GM19043 (cell line): ENCODE measurements at regions not wholly inside any gene's neighbourhood (a gene's known extent, or its start where the extent isn't known, plus 50 kb on each side); places are given as distances from the start of the nearest gene placed in this dataset.
"Not testable (repeated sequence)": the region's sequence is repeated elsewhere in the genome, so short reads cannot be mapped to it uniquely, and the experiment has no call there.

Experiments
- ATAC-seq: cut with Tn5 transposase; IDR thresholded peaks from one replicate; pipeline ENCODE4 v1.9.1; 2021; ENCODE audit warnings: low read depth; ENCODE audit not compliant: unreplicated experiment

DNA sequence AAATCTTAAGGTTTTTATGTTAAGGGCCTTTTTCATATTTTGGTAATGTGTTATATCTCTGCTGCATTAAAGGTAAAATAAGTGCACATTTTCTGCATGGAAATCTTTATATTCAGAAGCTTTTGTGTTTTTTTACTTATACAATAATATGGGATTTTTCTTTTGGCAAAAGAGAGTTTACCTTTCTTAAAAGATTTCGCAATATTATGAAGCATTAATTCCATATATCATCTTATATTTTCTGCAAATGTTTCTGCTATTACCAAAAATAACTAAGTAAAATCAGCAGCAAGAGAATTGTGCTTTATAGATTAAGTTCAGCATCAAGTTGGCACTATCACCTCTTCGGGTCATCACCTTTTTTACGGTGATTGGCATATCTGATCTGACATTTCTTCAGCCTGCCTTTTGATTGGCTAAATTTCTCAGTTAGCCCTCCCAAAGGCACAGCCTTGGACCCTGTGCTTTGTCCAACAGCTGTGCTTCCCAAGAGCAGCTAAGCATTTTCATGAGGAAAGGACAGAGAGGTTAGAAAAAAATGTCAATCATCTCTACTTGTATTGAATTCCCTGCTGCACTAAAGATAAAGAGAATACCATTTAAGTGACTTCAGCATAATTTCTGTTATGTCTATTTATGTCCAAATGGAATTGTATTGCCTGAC is 767.1 kb upstream of the PRMT6 start:
- no peak for ATAC-seq

GRCh38 chr1:106290805-106291501 is 765.5 kb upstream of the PRMT6 start:
- ATAC-seq, result no peak

DNA sequence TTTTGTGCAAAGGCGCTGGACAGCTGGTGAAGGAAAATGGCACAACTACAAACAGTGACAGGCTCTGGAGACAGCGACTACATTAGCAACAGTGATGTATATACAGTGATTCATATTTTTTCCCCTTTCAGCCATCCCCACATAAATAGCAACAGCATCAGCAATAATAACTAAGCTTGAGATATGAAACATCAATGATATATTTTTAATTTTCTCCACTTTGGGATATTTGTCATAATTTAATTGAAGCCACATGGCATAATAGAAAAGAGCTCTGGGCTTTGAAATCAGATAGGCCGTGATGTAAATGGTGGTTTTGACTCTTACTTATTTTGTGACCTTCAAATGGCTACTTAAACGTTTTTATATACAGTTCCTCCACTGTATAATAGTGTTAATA is 764.3 kb upstream of the PRMT6 start:
- ATAC-seq, result no peak

- no peak for ATAC-seq
These were observed 760.0 kb upstream of the PRMT6 start for GRCh38 chr1:106296431-106296830.

DNA sequence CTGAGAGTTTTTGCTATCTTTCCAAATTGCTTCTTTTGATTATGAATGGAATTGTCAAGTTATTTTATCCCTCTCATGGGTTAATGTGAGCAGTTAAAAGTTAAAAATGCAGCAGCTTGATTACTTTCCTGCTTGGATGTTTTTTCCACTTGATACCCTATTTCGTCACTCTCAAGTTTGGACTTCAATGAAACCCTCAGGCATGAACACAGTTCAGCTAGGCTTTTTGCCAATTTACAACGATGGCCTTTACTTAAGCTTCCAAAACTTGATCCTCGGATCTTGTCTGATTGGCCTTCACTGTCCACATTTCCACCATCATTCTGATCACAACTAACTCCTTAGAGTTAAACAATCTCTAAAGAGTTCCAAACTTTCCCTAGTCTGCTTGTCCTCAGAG is 752.4 kb upstream of the PRMT6 start:
- ATAC-seq, result no peak

GRCh38 chr1:106319612-106320011 is 736.9 kb upstream of the PRMT6 start:
- no peak for ATAC-seq

DNA sequence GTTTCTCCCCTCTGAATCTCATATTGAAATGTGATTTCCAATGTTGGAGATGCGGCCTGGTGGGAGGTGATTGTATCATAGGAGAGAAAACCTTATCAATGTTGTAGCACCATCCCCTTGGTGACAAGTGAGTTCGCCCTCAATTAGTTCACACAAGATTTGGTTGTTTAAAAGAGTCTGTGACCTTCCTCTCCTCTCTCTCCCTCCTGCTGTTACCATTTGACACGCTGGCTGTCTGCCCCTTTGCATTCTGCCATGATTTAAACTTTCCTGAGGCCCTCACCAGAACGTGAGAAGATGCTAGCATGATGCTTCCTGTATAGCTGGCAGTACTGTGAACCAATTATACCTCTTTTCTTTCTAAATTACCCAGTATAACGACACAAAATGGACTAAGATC is 730.9 kb upstream of the PRMT6 start:
- ATAC-seq, result no peak

- no peak for ATAC-seq
These were observed 712.0 kb upstream of the PRMT6 start for GRCh38 chr1:106344494-106344893.

- peak; percentile 51 for ATAC-seq
These were observed 696.2 kb upstream of the PRMT6 start for GRCh38 chr1:106360252-106360651.

- no peak for ATAC-seq
These were observed 689.7 kb upstream of the PRMT6 start for GRCh38 chr1:106366627-106367319.

GRCh38 chr1:106378261-106378660 is 678.2 kb upstream of the PRMT6 start:
- no peak for ATAC-seq

- ATAC-seq, result no peak
These were observed 675.7 kb upstream of the PRMT6 start for GRCh38 chr1:106380772-106381171.

- ATAC-seq, result not testable (repeated sequence)
These were observed 667.3 kb upstream of the PRMT6 start for GRCh38 chr1:106389160-106389559.

DNA sequence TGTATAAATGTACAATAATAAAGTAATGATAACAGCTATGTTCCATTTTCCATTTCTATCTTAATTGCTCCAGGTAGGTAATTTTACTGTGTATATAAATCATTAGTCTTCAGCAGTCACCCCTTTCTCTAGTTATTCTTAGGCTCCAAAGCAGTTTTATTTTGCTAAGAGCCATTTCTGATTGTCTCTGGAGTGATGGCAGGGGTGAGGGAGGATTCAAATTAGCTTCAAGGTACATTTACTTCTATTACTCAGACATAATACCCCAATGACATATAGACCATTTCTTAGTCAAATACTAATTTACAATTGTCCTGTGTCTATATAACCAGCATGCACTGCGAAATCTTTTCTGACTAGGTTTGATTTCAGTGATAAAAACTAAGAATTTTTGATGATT is 663.4 kb upstream of the PRMT6 start:
- no peak for ATAC-seq

DNA sequence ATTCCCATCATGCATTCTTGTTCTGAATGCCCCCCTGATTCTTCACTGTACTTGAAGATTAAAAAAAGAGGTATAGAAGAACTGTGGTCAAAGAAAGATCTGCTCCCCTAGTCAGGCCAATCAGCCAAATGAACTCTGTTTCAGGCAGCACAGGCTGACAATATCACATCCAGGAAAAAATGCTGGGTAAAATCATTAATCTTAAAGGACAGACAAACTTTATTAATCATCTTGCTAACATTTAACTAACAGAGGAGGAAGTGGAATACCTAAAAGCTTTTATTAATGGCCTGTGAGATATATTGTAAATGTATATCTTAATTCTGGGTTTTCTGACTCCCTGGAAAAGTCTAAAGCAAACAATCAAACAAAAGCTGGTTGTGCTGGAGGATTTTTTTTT is 660.5 kb upstream of the PRMT6 start:
- ATAC-seq, result no peak

GRCh38 chr1:106398391-106398790 is 658.1 kb upstream of the PRMT6 start:
- no peak for ATAC-seq

- no peak for ATAC-seq
These were observed 650.4 kb upstream of the PRMT6 start for GRCh38 chr1:106406114-106406513.

GRCh38 chr1:106412321-106412720 is 644.2 kb upstream of the PRMT6 start:
- ATAC-seq, result not testable (repeated sequence)

DNA sequence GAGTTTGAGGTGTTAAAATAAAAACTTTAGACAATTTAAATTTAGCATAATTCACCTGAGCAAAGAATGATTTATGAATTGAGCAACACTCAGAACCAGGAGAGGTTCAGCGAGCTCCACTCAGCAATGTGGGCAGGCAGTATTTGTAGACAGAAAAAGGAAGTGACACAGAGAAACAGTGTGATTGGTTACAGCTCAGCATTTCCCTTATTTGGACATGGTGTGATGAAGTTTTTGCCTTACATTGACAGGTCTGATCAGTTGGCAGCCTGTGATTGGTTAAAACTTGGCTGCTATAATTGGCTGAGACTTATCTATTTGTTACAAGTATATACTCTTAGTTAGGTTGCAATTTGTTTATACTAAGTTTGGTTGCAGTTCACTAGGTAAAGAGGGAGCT is 621.2 kb upstream of the PRMT6 start:
- ATAC-seq, result no peak

GRCh38 chr1:106439475-106439874 is 617.0 kb upstream of the PRMT6 start:
- ATAC-seq, result no peak

GRCh38 chr1:106447466-106447865 is 609.0 kb upstream of the PRMT6 start:
- no peak for ATAC-seq

DNA sequence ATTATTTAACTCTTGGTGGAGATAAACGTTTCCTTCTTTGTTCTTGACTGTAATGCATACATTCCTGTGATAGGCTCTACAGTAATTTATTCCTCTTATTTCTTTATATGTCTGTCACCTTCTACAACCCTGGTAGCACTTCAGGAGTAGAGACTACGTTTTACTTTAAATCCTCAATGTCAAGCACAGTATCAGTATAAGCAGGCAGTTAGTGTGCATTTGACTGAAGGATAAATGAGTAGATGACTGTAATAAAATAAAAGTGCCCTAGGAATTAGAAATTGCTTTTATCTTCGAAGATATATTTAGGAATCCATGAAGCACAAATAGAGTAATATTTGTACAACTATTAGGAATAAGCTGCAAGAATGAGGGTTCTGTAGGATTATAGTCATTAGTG is 599.6 kb upstream of the PRMT6 start:
- no peak for ATAC-seq
